M059J (cell line): ENCODE measurements at regions not wholly inside any gene's neighbourhood (a gene's known extent, or its start where the extent isn't known, plus 50 kb on each side); places are given as distances from the start of the nearest gene placed in this dataset.
A peak's percentile ranks its signal among the peaks of the same experiment; 100 is the strongest.

Experiments
- DNase-seq: peaks from one replicate; pipeline ENCODE4 v3.0.0-alpha.2; 2012; ENCODE audit warnings: low read depth

- DNase-seq: no peak
These were observed 107.3 kb upstream of the ELAVL2 start for GRCh38 chr9:23933348-23933747.

DNA sequence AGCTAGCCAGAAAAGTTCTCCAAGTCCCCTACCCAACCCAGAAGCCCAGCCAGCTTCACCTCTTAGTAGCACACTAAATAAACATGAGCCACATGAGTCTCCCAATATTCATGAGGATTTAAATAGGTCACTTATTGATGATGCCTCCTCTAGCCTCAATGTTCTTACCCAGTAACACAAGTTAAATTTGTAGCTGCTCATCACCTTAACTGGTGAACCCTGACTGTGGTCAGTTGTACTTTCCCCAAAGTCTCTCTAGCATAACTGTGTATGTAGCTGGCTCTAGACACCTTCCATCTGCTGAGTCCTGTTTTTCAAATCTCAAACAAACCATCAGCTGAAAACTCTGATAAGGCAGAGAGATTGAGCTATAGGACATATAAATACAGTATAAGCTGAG, 100.3 kb upstream of the ELAVL2 start:
- DNase-seq: no peak

- DNase-seq: no peak
These were observed 88.5 kb upstream of the ELAVL2 start for GRCh38 chr9:23914431-23915003.

DNA sequence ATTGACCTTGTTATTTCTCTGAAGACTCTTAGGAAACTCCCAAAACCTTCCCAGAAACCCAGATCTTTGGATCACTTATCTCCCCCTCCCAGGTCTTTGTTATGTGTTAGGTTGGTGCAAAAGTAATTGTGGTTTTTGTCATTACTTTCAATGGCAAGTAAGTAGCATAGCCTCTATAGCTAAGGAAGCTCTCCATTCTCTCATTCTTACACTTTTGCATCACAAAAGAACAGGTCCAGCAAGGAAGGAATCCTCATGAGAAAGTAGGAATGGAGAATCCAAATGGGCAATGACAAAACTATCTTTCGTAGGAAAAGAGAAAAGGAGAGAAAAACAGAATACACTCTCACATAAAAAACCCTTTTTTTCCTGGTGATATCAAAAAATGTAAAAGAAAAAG, 81.3 kb upstream of the ELAVL2 start:
- no peak for DNase-seq

DNA sequence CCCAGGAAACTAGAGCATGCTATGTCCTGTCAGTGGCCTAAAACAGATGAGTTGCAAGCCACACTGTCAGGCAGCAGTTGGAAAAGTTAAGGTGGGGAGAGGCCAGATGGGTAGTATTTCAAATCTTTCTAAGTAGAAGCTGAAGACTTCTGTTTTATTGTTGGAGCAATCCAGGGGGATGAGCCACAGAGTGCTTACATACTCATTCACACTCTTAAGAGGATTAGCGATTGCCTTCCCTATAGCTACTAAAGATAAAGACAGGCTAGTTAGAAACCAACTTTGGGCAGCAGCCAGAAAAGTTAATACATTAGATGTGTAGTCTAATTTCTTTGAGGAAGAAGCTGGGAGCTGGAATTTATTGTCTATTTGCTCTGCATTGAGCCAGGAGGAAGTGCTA, 61.7 kb upstream of the ELAVL2 start:
- DNase-seq: peak; percentile 1
